ENCODE measurements at regions not wholly inside any gene's neighbourhood (a gene's known extent, or its start where the extent isn't known, plus 50 kb on each side); places are given as distances from the start of the nearest gene placed in this dataset.

DNA sequence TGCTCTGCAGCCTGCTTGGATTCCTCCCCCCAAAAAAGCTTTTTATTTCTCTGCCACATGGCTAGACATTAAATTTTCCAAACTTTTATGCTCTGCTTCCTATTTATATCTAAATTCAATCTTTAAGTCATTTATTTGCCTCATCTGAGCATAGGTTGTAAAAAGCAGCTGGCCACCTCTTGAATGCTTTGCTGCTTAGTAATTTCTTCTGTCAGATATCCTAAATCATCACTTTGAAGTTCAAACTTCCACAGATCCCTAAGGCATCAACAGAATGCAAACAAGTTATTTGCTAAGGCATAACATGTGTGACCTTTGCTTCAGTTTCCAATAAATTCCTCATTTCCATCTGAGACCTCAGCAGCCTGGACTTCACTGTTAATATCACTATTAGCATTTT is 209.6 kb downstream of the FSCB start:
- DNase-seq (ENCODE audit: low spot score) = no peak

DNA sequence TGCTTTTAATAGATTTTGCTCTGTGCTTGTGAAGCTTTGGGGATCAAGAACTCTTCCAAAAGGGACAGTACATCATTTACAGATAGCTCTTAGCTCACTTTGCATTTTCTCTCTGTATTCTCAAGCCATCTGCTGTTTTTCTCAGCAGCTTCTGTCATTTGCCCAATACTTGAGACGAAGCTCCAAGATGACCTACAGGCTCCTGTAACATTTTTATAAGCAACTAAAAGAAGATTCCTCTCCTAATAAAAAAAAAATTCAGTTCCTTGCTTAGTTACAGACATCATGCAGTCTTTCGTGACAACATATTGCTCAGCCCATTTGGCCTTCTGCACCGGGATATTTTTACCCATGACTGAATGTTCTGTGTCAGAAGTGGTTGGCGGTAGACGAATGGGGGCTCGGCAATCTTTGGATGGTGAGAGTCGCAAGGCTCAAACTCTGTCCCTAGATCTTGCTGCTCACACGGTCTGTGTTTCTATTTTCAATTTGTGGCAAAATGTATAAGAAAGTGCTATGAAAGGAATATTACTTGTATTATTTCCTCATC is 215.6 kb downstream of the FSCB start:
- no peak for DNase-seq (ENCODE audit: low spot score)

GRCh38 chr14:44287858-44288257 is 219.2 kb downstream of the FSCB start:
- no peak for DNase-seq (ENCODE audit: low spot score)

- DNase-seq (ENCODE audit: low spot score) = no peak
Measured at GRCh38 chr14:44286201-44286600, 220.9 kb downstream of the FSCB start.

DNA sequence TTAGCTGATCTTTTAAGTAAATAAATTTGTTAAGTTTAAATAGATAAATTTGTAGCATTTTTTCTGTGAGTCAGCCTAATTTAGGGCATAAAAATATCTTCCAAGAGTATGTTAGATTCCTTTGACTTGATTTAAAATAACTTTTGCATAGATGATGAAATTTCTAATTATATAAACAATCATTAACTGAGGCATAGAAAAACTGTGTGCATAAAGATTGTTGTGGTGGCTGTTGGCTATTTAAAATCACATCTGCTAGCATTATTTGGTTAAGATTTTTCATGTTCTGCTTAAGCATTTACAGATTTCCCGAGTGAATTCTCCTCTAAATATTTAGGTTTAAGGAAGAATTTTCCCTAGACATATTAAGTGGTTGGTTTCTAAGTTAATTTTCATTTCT is 223.2 kb downstream of the FSCB start:
- DNase-seq (ENCODE audit: low spot score) = no peak

GRCh38 chr14:44279357-44279756 is 227.7 kb downstream of the FSCB start:
- no peak for DNase-seq (ENCODE audit: low spot score)

GRCh38 chr14:44271637-44272036 is 235.4 kb downstream of the FSCB start:
- DNase-seq (ENCODE audit: low spot score) = no peak

- no peak for DNase-seq (ENCODE audit: low spot score)
Measured at GRCh38 chr14:44271006-44271405, 236.1 kb downstream of the FSCB start.

GRCh38 chr14:44265246-44265645 is 241.8 kb downstream of the FSCB start:
- no peak for DNase-seq (ENCODE audit: low spot score)

- DNase-seq (ENCODE audit: low spot score) = no peak
Measured at GRCh38 chr14:44215660-44216059, 291.4 kb downstream of the FSCB start.

- no peak for DNase-seq (ENCODE audit: low spot score)
Measured at GRCh38 chr14:44211718-44212117, 295.4 kb downstream of the FSCB start.

DNA sequence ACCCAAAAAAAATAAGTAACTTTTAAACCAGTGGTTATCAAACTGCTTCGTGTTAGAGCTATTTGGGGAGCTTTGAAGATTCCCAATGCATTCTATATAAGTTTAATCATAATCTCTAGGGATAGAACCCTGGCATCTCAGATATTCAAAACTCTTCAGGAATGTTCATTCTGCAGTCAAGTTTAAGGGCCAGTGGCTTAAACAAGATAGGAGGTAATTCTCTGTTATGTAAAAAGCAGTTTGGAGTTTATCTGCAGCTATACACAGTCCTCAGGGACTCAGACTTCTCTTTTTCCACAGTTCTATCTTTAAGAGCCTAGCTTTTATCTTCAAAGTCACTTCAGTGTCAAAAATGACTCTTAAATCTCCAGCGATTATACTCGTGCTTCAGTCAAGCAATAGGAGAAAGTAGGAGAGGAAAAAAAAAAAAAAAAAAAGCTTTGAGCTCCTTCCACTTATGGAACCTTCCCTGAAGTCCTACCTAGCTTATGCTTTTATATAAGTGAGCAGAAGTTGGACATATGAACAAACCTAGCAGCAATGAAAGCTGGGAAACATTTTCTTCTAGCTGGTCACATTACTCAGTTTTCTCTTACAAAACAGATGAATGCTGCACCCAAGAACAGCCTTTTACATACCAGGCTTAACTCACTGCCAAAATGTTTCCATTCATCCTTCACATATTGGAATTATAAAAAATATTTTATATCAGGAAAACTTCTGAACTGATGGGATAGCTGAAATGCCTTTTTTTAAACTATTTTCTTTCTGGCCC is 302.8 kb downstream of the FSCB start:
- DNase-seq (ENCODE audit: low spot score) = no peak

- DNase-seq (ENCODE audit: low spot score) = no peak
Measured at GRCh38 chr14:44180975-44181374, 326.1 kb downstream of the FSCB start.

- no peak for DNase-seq (ENCODE audit: low spot score)
Measured at GRCh38 chr14:44170556-44170955, 336.5 kb downstream of the FSCB start.

- no peak for DNase-seq (ENCODE audit: low spot score)
Measured at GRCh38 chr14:44170101-44170500, 337.0 kb downstream of the FSCB start.

GRCh38 chr14:44168566-44168965 is 338.5 kb downstream of the FSCB start:
- DNase-seq (ENCODE audit: low spot score) = no peak

DNA sequence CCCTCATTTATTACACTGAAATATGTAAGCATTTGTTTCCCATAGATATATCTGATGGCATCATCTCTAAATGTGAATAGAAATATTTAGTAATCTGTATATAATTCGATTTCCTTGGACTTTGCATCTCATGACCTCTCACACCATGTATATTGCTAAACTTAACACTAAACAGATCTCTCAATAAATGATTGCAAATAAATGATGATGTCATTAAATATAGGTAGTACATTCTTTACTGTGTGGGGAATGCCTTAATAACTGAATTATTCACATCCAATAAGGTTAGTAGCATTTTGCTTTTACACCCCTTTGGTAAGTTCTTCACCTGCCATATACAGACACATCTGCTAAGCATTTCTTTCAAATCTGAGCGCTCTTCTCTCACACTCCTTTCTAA is 340.5 kb downstream of the FSCB start:
- no peak for DNase-seq (ENCODE audit: low spot score)

- DNase-seq (ENCODE audit: low spot score) = no peak
Measured at GRCh38 chr14:44165936-44166335, 341.1 kb downstream of the FSCB start.

DNA sequence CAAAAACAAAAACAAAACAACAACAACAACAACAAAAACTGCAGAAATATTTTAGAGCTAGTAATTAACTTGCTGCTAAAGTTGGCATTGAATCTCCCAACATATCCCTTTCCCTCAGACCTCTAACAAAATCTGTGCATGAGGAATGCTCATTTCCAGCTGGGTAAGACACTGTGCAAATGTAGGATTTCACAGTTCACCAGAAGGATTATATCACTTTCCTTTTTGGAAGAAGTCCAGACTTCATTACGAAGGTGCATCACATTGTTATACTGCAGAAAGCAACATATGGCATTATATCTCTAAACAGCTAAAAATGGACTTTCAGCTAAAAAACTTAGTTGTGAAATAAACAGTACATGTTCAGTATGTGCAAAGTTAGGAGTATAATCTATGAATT is 341.8 kb downstream of the FSCB start:
- no peak for DNase-seq (ENCODE audit: low spot score)

GRCh38 chr14:44163946-44164345 is 343.1 kb downstream of the FSCB start:
- DNase-seq (ENCODE audit: low spot score) = no peak

- DNase-seq (ENCODE audit: low spot score) = no peak
Measured at GRCh38 chr14:44162197-44162596, 344.9 kb downstream of the FSCB start.

DNA sequence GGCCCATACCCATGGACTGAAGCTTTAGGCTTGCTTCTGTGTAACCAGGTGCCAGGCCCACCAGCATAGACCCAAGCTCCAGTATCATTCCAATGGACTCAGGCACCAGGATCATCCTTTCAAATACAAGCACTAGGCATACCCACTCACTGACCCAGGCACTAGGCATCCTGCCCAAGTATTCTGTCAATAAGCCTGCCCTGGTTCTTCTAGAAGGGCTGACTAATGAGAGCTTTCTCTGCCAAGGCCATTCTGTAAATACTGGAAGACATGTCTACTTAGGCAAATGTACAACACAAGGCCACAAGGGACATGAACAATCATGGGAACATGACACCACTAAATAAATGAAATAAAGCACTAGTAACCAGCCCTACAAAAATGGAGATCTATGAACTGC is 352.2 kb downstream of the FSCB start:
- no peak for DNase-seq (ENCODE audit: low spot score)

DNA sequence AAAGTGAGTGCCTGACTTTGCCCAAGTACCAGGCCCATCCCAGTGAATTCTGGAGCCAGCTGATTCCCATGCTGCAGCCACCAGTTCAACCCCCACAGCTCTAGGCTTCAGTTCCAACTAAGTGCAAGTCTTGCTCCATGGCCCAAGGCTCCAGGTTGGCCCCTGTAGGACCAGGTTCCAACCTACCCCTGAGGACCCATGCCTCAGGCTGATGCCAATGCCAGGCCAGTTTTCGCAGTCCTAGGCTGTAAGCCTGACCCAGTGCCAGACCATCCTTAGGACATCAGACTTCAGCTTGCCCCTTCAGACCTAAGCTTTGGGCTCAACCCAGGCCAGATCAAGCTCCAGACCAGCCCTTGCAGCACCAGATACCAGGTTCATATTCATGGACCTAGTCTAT is 352.6 kb downstream of the FSCB start:
- DNase-seq (ENCODE audit: low spot score) = no peak
